Neural cell (in vitro differentiated cells): ENCODE measurements at regions not wholly inside any gene's neighbourhood (a gene's known extent, or its start where the extent isn't known, plus 50 kb on each side); places are given as distances from the start of the nearest gene placed in this dataset.

Experiments
- H2AFZ ChIP-seq: fragments of 200-600, 300-800 bp; sonication (generic), shearing (Covaris generic); 2 replicates; pipeline ENCODE4 v1.6.0; 2014; ENCODE audit warnings: low read depth, mild to moderate bottlenecking, antibody characterized with exemption, low read length, moderate library complexity
- H3F3A ChIP-seq: fragments of 200-600 bp; shearing (Covaris generic); 2 replicates; pipeline ENCODE4 v1.6.1; 2016; ENCODE audit warnings: mild to moderate bottlenecking, moderate library complexity, mixed read lengths, antibody characterized with exemption, low read length; ENCODE audit not compliant: insufficient read depth, poor library complexity, severe bottlenecking
- H3K27ac ChIP-seq: fragments of 200-600, 300-800 bp; sonication (generic), shearing (Covaris generic); 2 replicates; pipeline ENCODE4 v1.5.1; 2014; ENCODE audit warnings: mild to moderate bottlenecking, low read length, moderate library complexity
- H3K27me3 ChIP-seq: fragments of 300-800, 200-600 bp; sonication (generic), shearing (Covaris generic); 2 replicates; pipeline ENCODE4 v1.6.0; 2014; ENCODE audit warnings: mild to moderate bottlenecking, low read depth, low read length, moderate library complexity; ENCODE audit not compliant: insufficient read depth
- H3K36me3 ChIP-seq: fragments of 300-800, 200-600 bp; sonication (generic), shearing (Covaris generic); 2 replicates; pipeline ENCODE4 v1.5.1; 2014; ENCODE audit warnings: mild to moderate bottlenecking, antibody characterized with exemption, low read length, moderate library complexity; ENCODE audit not compliant: insufficient read depth
- H3K4me2 ChIP-seq: fragments of 300-800, 200-600 bp; sonication (generic), shearing (Covaris generic); 2 replicates; pipeline ENCODE4 v1.6.0; 2014; ENCODE audit warnings: mild to moderate bottlenecking, low read length
- H3K4me3 ChIP-seq: fragments of 300-800, 200-600 bp; sonication (generic), shearing (Covaris generic); 2 replicates; pipeline ENCODE4 v1.5.1; 2014; ENCODE audit warnings: mild to moderate bottlenecking, low read length, moderate library complexity
- H3K79me2 ChIP-seq: fragments of 200-600 bp; shearing (Covaris generic); replicated peaks from 2 replicates; pipeline ENCODE4 v1.6.0; 2014; ENCODE audit warnings: mild to moderate bottlenecking, low read length, moderate library complexity; ENCODE audit not compliant: insufficient read depth
- H3K9ac ChIP-seq: fragments of 300-800, 200-600 bp; sonication (generic), shearing (Covaris generic); 2 replicates; pipeline ENCODE4 v1.6.1; 2016; ENCODE audit warnings: mild to moderate bottlenecking, low read length, mixed read lengths
- H3K9me2 ChIP-seq: fragments of 200-600 bp; shearing (Covaris generic); 2 replicates; pipeline ENCODE4 v1.6.1; 2016; ENCODE audit warnings: mild to moderate bottlenecking, low read length, mixed read lengths; ENCODE audit not compliant: insufficient read depth
- H3K9me3 ChIP-seq: fragments of 200-600, 300-800 bp; sonication (generic), shearing (Covaris generic); 2 replicates; pipeline ENCODE4 v1.6.1; 2016; ENCODE audit warnings: mild to moderate bottlenecking, mixed run types, low read length, moderate library complexity, mixed read lengths
- H4K20me1 ChIP-seq: fragments of 200-600 bp; shearing (Covaris generic); 2 replicates; pipeline ENCODE4 v1.6.1; 2016; ENCODE audit warnings: mild to moderate bottlenecking, mixed run types; ENCODE audit not compliant: insufficient read depth
- EP300 ChIP-seq: fragments of 450-650 bp; conservative IDR thresholded peaks from 2 replicates; pipeline ENCODE4 v1.6.1; 2014; ENCODE audit warnings: antibody characterized with exemption, mild to moderate bottlenecking, moderate library complexity; ENCODE audit not compliant: poor library complexity, severe bottlenecking
- EZH2 ChIP-seq: fragments of 200-600, 300-800 bp; shearing (Covaris generic), sonication (generic); IDR thresholded peaks from 2 replicates; pipeline ENCODE4 v1.6.1; 2014; ENCODE audit warnings: antibody characterized with exemption, low read length, borderline replicate concordance, mild to moderate bottlenecking; ENCODE audit not compliant: insufficient read depth, poor library complexity, severe bottlenecking
- MXI1 ChIP-seq: fragments of 450-650 bp; conservative IDR thresholded peaks from 2 replicates; pipeline ENCODE4 v1.6.1; 2014; ENCODE audit warnings: antibody characterized with exemption, mild to moderate bottlenecking; ENCODE audit not compliant: poor library complexity, severe bottlenecking
- POLR2AphosphoS5 ChIP-seq: IDR thresholded peaks from 2 replicates; pipeline ENCODE4 v1.6.1; 2012
- RAD21 ChIP-seq: fragments of 450-650 bp; conservative IDR thresholded peaks from 2 replicates; pipeline ENCODE4 v1.6.1; 2014; ENCODE audit warnings: antibody characterized with exemption, mild to moderate bottlenecking, moderate library complexity
- REST ChIP-seq: IDR thresholded peaks from 2 replicates; pipeline ENCODE4 v1.6.1; 2012; ENCODE audit warnings: borderline replicate concordance
- SMC3 ChIP-seq: fragments of 450-650 bp; conservative IDR thresholded peaks from 2 replicates; pipeline ENCODE4 v1.6.1; 2014; ENCODE audit warnings: antibody characterized with exemption, mild to moderate bottlenecking, moderate library complexity; ENCODE audit not compliant: poor library complexity
- TAF1 ChIP-seq: IDR thresholded peaks from 2 replicates; pipeline ENCODE4 v1.6.1; 2012; ENCODE audit warnings: low read depth
- TF ChIP-seq, protein P1 (sequence below): fragments of 450-650 bp; IDR thresholded peaks from 2 replicates; pipeline ENCODE4 v1.5.1; 2014; ENCODE audit warnings: antibody characterized with exemption, mild to moderate bottlenecking, moderate library complexity; ENCODE audit not compliant: poor library complexity, severe bottlenecking

DNA sequence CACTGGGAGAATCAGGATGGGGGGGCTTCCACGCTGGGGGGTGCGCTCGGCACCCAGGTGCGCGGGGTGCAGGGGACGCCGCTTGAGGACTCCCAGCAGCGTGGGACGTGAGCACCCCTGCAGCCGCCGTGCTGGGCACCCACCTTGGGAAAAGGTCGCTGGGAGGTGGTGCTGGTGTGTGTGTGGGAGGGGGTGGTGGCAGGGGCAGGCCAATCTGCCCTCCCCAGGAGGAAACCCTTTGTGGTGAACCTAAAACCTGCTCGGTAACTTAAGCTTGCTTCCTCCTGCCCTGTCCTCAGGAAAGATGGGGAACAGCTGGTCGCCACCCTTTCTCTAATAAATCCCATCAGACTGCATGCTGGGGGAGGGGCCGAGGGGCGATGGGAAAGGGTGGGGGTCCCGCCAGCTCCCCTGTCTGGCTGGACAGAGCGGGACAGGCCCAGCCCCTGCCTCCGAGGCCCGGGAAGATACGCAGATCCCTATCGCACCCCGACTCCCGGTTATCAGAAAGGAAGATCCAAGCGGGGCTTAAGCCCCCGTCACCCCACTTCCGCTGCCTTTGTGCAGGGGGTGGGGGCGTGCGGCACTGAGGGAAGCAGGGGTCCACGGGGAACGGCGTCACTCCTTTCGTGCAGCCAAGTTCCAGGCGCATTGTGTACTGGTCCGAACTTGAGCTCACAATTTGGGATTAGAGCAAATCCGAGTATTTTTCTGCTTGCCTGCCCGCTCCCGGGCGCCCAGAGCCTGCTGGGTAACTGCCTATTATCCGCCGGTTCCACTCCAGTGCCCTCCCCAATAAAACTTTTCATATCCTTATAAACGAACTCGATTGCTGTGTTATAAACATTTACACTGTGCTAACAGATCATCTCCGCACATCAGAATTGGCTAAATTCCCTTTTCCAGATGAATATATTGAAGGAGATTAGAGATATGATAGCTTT is 64.6 kb downstream of the UNCX start:
- Histone ChIP-seq H3K27ac (no peak overlapping the region), H3K4me3 (no peak overlapping the region), H3K4me2 (no peak overlapping the region), H4K20me1 (no peaks in the 10 kb centered on the region), H3K36me3 (no peaks in the 10 kb centered on the region), H3K9me3 (no peaks in the 10 kb centered on the region), H3K27me3 (no peaks in the 10 kb centered on the region), H2AFZ (no peak overlapping the region), H3K9me2 (no peaks in the 10 kb centered on the region), H3K9ac (no peak overlapping the region), H3F3A (no peaks in the 10 kb centered on the region), H3K79me2 (no peaks in the 10 kb centered on the region)
- TF ChIP-seq RAD21 = no peak
- no peak for TF ChIP-seq EZH2
- TF ChIP-seq TAF1 = no peak
- no peak for TF ChIP-seq POLR2AphosphoS5
- TF ChIP-seq EP300 = no peak
- TF ChIP-seq REST = no peak
- TF ChIP-seq, protein P1, sequence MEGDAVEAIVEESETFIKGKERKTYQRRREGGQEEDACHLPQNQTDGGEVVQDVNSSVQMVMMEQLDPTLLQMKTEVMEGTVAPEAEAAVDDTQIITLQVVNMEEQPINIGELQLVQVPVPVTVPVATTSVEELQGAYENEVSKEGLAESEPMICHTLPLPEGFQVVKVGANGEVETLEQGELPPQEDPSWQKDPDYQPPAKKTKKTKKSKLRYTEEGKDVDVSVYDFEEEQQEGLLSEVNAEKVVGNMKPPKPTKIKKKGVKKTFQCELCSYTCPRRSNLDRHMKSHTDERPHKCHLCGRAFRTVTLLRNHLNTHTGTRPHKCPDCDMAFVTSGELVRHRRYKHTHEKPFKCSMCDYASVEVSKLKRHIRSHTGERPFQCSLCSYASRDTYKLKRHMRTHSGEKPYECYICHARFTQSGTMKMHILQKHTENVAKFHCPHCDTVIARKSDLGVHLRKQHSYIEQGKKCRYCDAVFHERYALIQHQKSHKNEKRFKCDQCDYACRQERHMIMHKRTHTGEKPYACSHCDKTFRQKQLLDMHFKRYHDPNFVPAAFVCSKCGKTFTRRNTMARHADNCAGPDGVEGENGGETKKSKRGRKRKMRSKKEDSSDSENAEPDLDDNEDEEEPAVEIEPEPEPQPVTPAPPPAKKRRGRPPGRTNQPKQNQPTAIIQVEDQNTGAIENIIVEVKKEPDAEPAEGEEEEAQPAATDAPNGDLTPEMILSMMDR = no peak
- no peak for TF ChIP-seq SMC3
- no peak for TF ChIP-seq MXI1

DNA sequence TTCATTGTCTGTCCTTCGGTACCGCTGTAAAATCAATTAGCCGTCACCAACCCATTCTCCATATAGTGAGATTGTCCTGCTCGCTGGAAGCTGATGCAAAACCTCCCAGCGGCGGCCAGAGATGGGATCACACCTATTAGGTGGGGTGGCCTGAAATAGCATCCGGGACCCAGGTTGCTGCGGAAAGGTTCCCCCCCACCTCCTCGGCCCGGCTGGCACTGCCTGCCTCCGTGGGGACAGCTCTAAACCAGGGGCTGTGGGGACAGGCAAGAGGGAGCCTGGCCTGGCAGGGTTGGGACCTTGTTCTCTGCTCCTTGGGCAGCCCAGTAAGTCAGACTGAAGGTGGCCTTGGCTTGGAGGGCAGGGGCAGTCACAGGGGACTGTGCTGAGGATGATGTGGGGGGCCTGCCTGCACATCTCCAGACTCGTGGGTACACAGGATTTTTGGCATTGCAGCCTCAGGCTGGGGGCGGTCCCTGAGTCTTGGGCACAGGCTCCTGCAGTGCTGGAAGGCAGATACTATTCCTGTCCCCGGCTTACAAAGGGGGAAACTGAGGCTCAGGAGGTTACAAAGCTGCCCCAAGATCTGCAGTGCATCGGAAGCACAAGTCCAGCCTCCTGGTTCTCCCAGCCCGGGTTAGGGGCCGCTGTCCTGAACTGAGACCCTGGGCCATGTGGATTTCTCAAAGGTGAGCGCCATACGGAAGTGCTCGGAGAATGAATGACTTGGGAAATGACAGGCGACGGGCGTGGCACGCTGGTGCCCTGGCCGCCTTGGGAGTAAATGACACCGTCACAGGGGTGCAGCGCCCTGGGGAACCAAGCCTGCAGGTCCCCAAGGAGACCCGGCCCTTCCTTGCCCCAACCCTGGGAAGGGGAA is 65.6 kb downstream of the UNCX start:
- Histone ChIP-seq H3K9me3 (no peaks in the 10 kb centered on the region), H3K9ac (no peak overlapping the region), H3K4me2 (no peak overlapping the region), H3K27ac (no peak overlapping the region), H3K79me2 (no peaks in the 10 kb centered on the region), H4K20me1 (no peaks in the 10 kb centered on the region), H3K9me2 (no peaks in the 10 kb centered on the region), H3K36me3 (no peaks in the 10 kb centered on the region), H3K27me3 (no peaks in the 10 kb centered on the region), H3F3A (no peaks in the 10 kb centered on the region), H2AFZ (no peak overlapping the region), H3K4me3 (no peak overlapping the region)
- no peak for TF ChIP-seq POLR2AphosphoS5
- TF ChIP-seq EP300 = no peak
- no peak for TF ChIP-seq SMC3
- no peak for TF ChIP-seq TAF1
- no peak for TF ChIP-seq MXI1
- TF ChIP-seq RAD21 = no peak
- no peak for TF ChIP-seq EZH2
- TF ChIP-seq, protein P1 = no peak
- TF ChIP-seq REST = no peak
